Esophagus muscularis mucosa (tissue), 4 donors: ENCODE measurements at regions not wholly inside any gene's neighbourhood (a gene's known extent, or its start where the extent isn't known, plus 50 kb on each side); places are given as distances from the start of the nearest gene placed in this dataset.

Experiments
- DNase-seq: peaks from one replicate; pipeline ENCODE4 v3.0.0-alpha.2; 2017; ENCODE audit errors: extremely low spot score
- H3K27ac ChIP-seq, 4 donors: fragments of 200-600 bp; sonication (generic); replicated peaks in 1 of 4; 1 replicate in 3 of 4; 2 replicates in 1 of 4; pipeline ENCODE4 v1.5.1; 2016 to 2019; ENCODE audit warnings: mild to moderate bottlenecking in 1 of 4
- H3K27me3 ChIP-seq, 4 donors: fragments of 200-600 bp; sonication (generic); one replicate each; pipeline versions ENCODE4 v1.5.1 to v1.6.0; 2016 to 2019
- H3K36me3 ChIP-seq, 4 donors: fragments of 200-600 bp; sonication (generic); one replicate each; pipeline ENCODE4 v1.5.1; 2016 to 2019
- H3K4me1 ChIP-seq, 4 donors: fragments of 200-600 bp; sonication (generic); one replicate each; pipeline ENCODE4 v1.5.1; 2016 to 2019
- H3K4me3 ChIP-seq, 4 donors: fragments of 200-600 bp; sonication (generic); 1 replicate in 2 of 4; 2 replicates in 2 of 4; pipeline ENCODE4 v1.5.1; 2016 to 2019; ENCODE audit warnings: mild to moderate bottlenecking in 4 of 4, moderate library complexity in 1 of 4
- H3K9me3 ChIP-seq, 4 donors: fragments of 200-600 bp; sonication (generic); 1 replicate in 3 of 4; 2 replicates in 1 of 4; pipeline ENCODE4 v1.5.1; 2016 to 2019
- CTCF ChIP-seq, 3 experiments: fragments of 200-600 bp in 2 of 3; fragments of 450-650 bp in 1 of 3; sonication (generic) in 2 of 3; IDR thresholded peaks; one replicate each; pipeline ENCODE4 v1.5.1; 2017 to 2019; ENCODE audit warnings: antibody characterized with exemption in 3 of 3, mild to moderate bottlenecking in 2 of 3, moderate library complexity in 1 of 3
- EP300 ChIP-seq: sonication (generic); formaldehyde crosslinking; IDR thresholded peaks from one replicate; pipeline ENCODE4 v1.6.1; 2017; ENCODE audit warnings: antibody characterized with exemption
- POLR2A ChIP-seq: fragments of 450-650 bp; IDR thresholded peaks from one replicate; pipeline ENCODE4 v1.6.1; 2017; ENCODE audit warnings: antibody characterized with exemption, moderate library complexity, mild to moderate bottlenecking, low read depth
- POLR2AphosphoS5 ChIP-seq, 2 donors: sonication (generic); formaldehyde crosslinking; IDR thresholded peaks; one replicate each; pipeline ENCODE4 v1.6.1; 2017; ENCODE audit warnings: antibody characterized with exemption in 2 of 2
- WGBS: methylation state at CpG from one replicate; pipeline ENCODE4 v1.1.5; 2018; 5-methylcytosine and 5-hydroxymethylcytosine counted together
- intact Hi-C: fragments of 100-400 bp; cut with DNase I; formaldehyde crosslinking; loops from one replicate; pipeline ENCODE4 v1.15.1; 2023

DNA sequence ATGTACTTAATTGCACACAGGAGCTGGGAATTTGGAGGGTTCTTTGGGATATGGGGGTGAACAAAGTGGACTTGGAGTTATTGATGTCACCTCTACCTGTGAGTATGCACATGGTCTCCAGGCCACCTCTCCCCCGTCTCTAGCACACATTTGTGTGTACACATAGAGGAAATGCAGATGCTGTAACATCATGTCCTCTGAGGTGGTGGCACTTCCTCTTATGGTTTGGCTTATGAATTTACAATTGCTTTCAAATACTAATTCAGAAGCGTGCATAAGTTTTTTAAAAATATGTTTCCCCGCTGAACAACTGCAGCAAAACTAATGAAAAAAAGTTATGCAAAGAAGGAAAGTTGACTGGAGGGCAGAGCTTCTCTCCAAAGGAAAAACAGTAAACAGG is 152.0 kb upstream of the TENM4 start:
- no peak overlapping the region for H3K27ac ChIP-seq
- 79% methylated on average over 3 of the region's 3 CpGs for WGBS

GRCh38 chr11:79592406-79592805 is 151.6 kb upstream of the TENM4 start:
- Histone ChIP-seq H3K36me3 (no peaks in the 10 kb centered on the region), H3K9me3 (peaks cover 0 to 9% (median 0%) of the 10 kb centered on the region in 4 donors), H3K27me3 (no peaks in the 10 kb centered on the region), H3K4me3 (no peak overlapping the region), H3K4me1 (no peaks in the 10 kb centered on the region), H3K27ac (no peak overlapping the region)
- 34% methylated on average over 4 of the region's 4 CpGs for WGBS
- DNase-seq = no peak
- intact Hi-C loops = no loop called here
- TF ChIP-seq CTCF (IDR thresholded peaks at IDR 0.05) (no peak), POLR2AphosphoS5 (IDR thresholded peaks at IDR 0.05) (no peak), EP300 (no peak), POLR2A (no peak)

More for the DNA sequence above, 152.0 kb upstream of the TENM4 start:
- Histone ChIP-seq H3K9me3 (peaks cover 0 to 9% (median 0%) of the 10 kb centered on the region in 4 donors), H3K36me3 (no peaks in the 10 kb centered on the region), H3K4me3 (no peak overlapping the region), H3K4me1 (no peaks in the 10 kb centered on the region), H3K27me3 (no peaks in the 10 kb centered on the region)
- intact Hi-C loops = no loop called here
- no peak for DNase-seq
- TF ChIP-seq POLR2A = no peak
- no peak for TF ChIP-seq CTCF (IDR thresholded peaks at IDR 0.05)
- TF ChIP-seq POLR2AphosphoS5 (IDR thresholded peaks at IDR 0.05) = no peak
- TF ChIP-seq EP300 = no peak

DNA sequence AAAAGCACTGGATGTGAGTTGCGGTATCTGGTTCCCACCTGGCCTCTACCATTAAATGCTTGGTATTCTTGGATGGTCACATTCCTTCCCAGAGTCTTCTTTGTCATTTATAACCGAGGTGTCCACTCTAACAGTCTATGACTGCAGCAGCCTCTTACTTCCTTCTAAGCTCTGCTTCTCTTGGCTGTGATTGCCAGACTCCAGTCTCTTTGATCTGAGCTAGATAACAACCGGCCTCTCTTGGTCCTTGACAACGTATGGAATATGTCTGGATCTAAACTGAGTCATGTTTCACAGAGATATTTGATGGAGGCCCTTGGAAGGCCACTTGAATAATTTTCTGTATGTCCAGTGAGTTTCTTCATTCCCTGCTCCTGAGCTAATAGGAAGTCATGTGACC is 141.6 kb upstream of the TENM4 start:
- Histone ChIP-seq H3K4me1 (no peaks in the 10 kb centered on the region), H3K36me3 (no peaks in the 10 kb centered on the region), H3K27ac (no peak overlapping the region), H3K4me3 (no peak overlapping the region), H3K27me3 (peaks cover 0 to 3% (median 0%) of the 10 kb centered on the region in 4 donors), H3K9me3 (peaks cover 0 to 6% (median 5%) of the 10 kb centered on the region in 4 donors)
- DNase-seq = no peak
- 72% methylated on average over 4 of the region's 4 CpGs for WGBS
- TF ChIP-seq EP300 (no peak), POLR2A (no peak), CTCF (IDR thresholded peaks at IDR 0.05) (no peak), POLR2AphosphoS5 (IDR thresholded peaks at IDR 0.05) (no peak)
- intact Hi-C loops = no loop called here

- intact Hi-C loops = no loop called here
- 83% methylated on average over 2 of the region's 2 CpGs for WGBS
Observed at GRCh38 chr11:79579063-79579462, 138.2 kb upstream of the TENM4 start.

More at GRCh38 chr11:79579063-79579462, 138.2 kb upstream of the TENM4 start:
- TF ChIP-seq CTCF (IDR thresholded peaks at IDR 0.05) (no peak), EP300 (no peak)
- no peak for DNase-seq
- H3K27ac ChIP-seq = no peak overlapping the region
- no peaks in the 10 kb centered on the region for H3K9me3 ChIP-seq
- H3K36me3 ChIP-seq = no peaks in the 10 kb centered on the region
- H3K4me1 ChIP-seq = no peaks in the 10 kb centered on the region
- no peak overlapping the region for H3K4me3 ChIP-seq
- H3K27me3 ChIP-seq = peaks cover 0 to 3% (median 0%) of the 10 kb centered on the region in 4 donors
